IPS DF 6.9 (cell line): ENCODE measurements at regions not wholly inside any gene's neighbourhood (a gene's known extent, or its start where the extent isn't known, plus 50 kb on each side); places are given as distances from the start of the nearest gene placed in this dataset.

Experiments used
- DNase-seq: peaks from one replicate; pipeline ENCODE4 v3.0.0-alpha.2; 2013; ENCODE audit warnings: low read depth, low spot score
- H3K27ac ChIP-seq: one replicate; pipeline ENCODE4 v1.5.1; 2013; ENCODE audit warnings: low read length, control low read depth
- H3K27me3 ChIP-seq: 2 replicates; pipeline ENCODE4 v1.6.1; 2013; ENCODE audit warnings: mild to moderate bottlenecking, low read length; ENCODE audit not compliant: control insufficient read depth, insufficient read depth
- H3K36me3 ChIP-seq: 2 replicates; pipeline ENCODE4 v1.6.1; 2013; ENCODE audit warnings: low read length; ENCODE audit not compliant: control insufficient read depth, insufficient read depth
- H3K4me1 ChIP-seq: 2 replicates; pipeline ENCODE4 v1.6.1; 2013; ENCODE audit warnings: low read length; ENCODE audit not compliant: control insufficient read depth, insufficient read depth
- H3K4me3 ChIP-seq: 2 replicates; pipeline ENCODE4 v1.5.1; 2013; ENCODE audit warnings: mild to moderate bottlenecking, low read length
- H3K9me3 ChIP-seq: 2 replicates; pipeline ENCODE4 v1.6.1; 2013; ENCODE audit warnings: low read length, inconsistent platforms; ENCODE audit not compliant: control insufficient read depth, insufficient read depth
- WGBS: extraction: QIAGEN DNeasy Blood & Tissue Kit; methylation state at CpG from one replicate; pipeline ENCODE4 v1.1.7; 2013; ENCODE audit warnings: mixed read lengths, missing lambda C conversion rate; ENCODE audit not compliant: insufficient read length, insufficient coverage; 5-methylcytosine and 5-hydroxymethylcytosine counted together

GRCh38 chr11:37002831-37003230 lies 404.8 kb upstream of the RAG2 start:
- H3K9me3 ChIP-seq = no peaks in the 10 kb centered on the region
- no peak for DNase-seq
- no peaks in the 10 kb centered on the region for H3K27me3 ChIP-seq
- no peaks in the 10 kb centered on the region; the same call in 1 of the 2 replicates for H3K4me1 ChIP-seq
- H3K27ac ChIP-seq = no peak overlapping the region
- WGBS = no CpG with 5 or more reads among the region's 3 CpGs
- no peaks in the 10 kb centered on the region for H3K36me3 ChIP-seq
- no peak overlapping the region for H3K4me3 ChIP-seq

- no peaks in the 10 kb centered on the region for H3K27me3 ChIP-seq
- no peak overlapping the region for H3K4me3 ChIP-seq
- no peaks in the 10 kb centered on the region for H3K36me3 ChIP-seq
- no peak overlapping the region for H3K27ac ChIP-seq
- H3K9me3 ChIP-seq = no peaks in the 10 kb centered on the region
- DNase-seq = no peak
- no CpG with 5 or more reads among the region's 6 CpGs for WGBS
- no peaks in the 10 kb centered on the region for H3K4me1 ChIP-seq
These were observed 399.6 kb upstream of the RAG2 start for GRCh38 chr11:36997656-36998055.

- H3K36me3 ChIP-seq = no peaks in the 10 kb centered on the region
- DNase-seq = no peak
- no peaks in the 10 kb centered on the region for H3K4me1 ChIP-seq
- no peak overlapping the region for H3K4me3 ChIP-seq
- no peaks in the 10 kb centered on the region for H3K9me3 ChIP-seq
- WGBS = no CpG with 5 or more reads among the region's 3 CpGs
- H3K27me3 ChIP-seq = no peaks in the 10 kb centered on the region
- H3K27ac ChIP-seq = no peak overlapping the region
These were observed 398.8 kb upstream of the RAG2 start for GRCh38 chr11:36996795-36997194.

DNA sequence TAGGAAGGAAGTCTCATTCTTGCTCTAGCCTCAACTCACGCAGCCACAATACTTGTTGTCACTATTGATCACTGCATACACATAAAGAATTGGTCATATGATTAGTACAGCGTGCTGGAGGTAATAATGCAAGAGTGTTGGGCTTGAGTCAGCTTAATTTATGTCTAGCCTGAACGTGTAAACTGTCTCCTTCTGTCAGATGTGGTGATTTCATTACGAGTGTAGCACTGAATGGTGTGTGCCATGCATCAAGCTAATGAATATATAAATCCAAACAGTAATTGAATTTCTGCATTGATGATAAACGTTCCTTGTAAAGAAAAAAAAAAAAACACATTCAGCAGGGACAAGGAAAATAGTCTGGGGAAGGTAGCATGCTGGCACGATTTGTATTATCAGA lies 396.2 kb upstream of the RAG2 start:
- DNase-seq = no peak
- H3K9me3 ChIP-seq = no peaks in the 10 kb centered on the region
- H3K27me3 ChIP-seq = no peaks in the 10 kb centered on the region
- no peaks in the 10 kb centered on the region for H3K4me1 ChIP-seq
- no CpG with 5 or more reads among the region's 6 CpGs for WGBS
- H3K36me3 ChIP-seq = no peaks in the 10 kb centered on the region
- H3K27ac ChIP-seq = no peak overlapping the region
- no peak overlapping the region for H3K4me3 ChIP-seq

DNA sequence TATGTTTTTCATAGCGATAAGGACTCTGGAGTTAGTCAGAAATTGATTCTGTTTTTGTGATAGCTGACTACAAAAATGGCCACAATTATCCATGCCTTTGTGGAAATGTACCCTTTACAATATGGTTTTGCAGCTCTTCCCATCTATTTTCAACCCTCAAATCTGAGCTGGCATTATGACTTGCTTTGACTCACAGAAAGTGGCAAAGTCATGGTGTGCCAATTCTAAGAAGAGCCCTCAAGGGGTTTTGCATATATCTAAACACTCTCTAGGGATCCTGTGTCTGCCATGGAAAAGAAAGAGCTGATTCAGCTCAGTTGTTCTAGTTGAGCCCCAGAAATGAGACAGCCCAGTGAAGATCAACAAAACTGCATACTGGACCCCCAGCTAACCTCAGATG lies 390.5 kb upstream of the RAG2 start:
- no peaks in the 10 kb centered on the region for H3K9me3 ChIP-seq
- WGBS = 100% methylated on average over 1 of the region's 1 CpG
- H3K27ac ChIP-seq = no peak overlapping the region
- H3K36me3 ChIP-seq = no peaks in the 10 kb centered on the region
- no peaks in the 10 kb centered on the region for H3K27me3 ChIP-seq
- no peak overlapping the region for H3K4me3 ChIP-seq
- H3K4me1 ChIP-seq = no peaks in the 10 kb centered on the region
- no peak for DNase-seq

- no peaks in the 10 kb centered on the region for H3K27me3 ChIP-seq
- WGBS = no CpG with 5 or more reads among the region's 3 CpGs
- H3K4me1 ChIP-seq = no peaks in the 10 kb centered on the region
- H3K9me3 ChIP-seq = peaks cover 2% of the 10 kb centered on the region; the same call in 1 of the 2 replicates
- no peaks in the 10 kb centered on the region for H3K36me3 ChIP-seq
- DNase-seq = no peak
- H3K27ac ChIP-seq = no peak overlapping the region
- H3K4me3 ChIP-seq = no peak overlapping the region
These were observed 387.5 kb upstream of the RAG2 start for GRCh38 chr11:36985562-36985961.

GRCh38 chr11:36976741-36977140 lies 378.7 kb upstream of the RAG2 start:
- WGBS = no CpG with 5 or more reads among the region's 2 CpGs
- Histone ChIP-seq H3K36me3 (no peaks in the 10 kb centered on the region), H3K4me1 (no peaks in the 10 kb centered on the region)

GRCh38 chr11:36974771-36975170 lies 376.7 kb upstream of the RAG2 start:
- Histone ChIP-seq H3K4me1 (no peaks in the 10 kb centered on the region), H3K27ac (no peak overlapping the region), H3K9me3 (peaks cover 2% of the 10 kb centered on the region; the same call in 1 of the 2 replicates), H3K36me3 (no peaks in the 10 kb centered on the region), H3K4me3 (no peak overlapping the region), H3K27me3 (no peaks in the 10 kb centered on the region)
- WGBS = no CpG with 5 or more reads among the region's 1 CpG
- no peak for DNase-seq

More at GRCh38 chr11:36976741-36977140, 378.7 kb upstream of the RAG2 start:
- Histone ChIP-seq H3K27ac (no peak overlapping the region), H3K27me3 (no peaks in the 10 kb centered on the region), H3K4me3 (no peak overlapping the region), H3K9me3 (peaks cover 2% of the 10 kb centered on the region)
- DNase-seq = no peak

- no peak for DNase-seq
- Histone ChIP-seq H3K9me3 (no peaks in the 10 kb centered on the region), H3K4me3 (no peak overlapping the region), H3K4me1 (no peaks in the 10 kb centered on the region), H3K27me3 (no peaks in the 10 kb centered on the region), H3K27ac (no peak overlapping the region), H3K36me3 (no peaks in the 10 kb centered on the region)
These were observed 355.9 kb upstream of the RAG2 start for GRCh38 chr11:36953976-36954375.

DNA sequence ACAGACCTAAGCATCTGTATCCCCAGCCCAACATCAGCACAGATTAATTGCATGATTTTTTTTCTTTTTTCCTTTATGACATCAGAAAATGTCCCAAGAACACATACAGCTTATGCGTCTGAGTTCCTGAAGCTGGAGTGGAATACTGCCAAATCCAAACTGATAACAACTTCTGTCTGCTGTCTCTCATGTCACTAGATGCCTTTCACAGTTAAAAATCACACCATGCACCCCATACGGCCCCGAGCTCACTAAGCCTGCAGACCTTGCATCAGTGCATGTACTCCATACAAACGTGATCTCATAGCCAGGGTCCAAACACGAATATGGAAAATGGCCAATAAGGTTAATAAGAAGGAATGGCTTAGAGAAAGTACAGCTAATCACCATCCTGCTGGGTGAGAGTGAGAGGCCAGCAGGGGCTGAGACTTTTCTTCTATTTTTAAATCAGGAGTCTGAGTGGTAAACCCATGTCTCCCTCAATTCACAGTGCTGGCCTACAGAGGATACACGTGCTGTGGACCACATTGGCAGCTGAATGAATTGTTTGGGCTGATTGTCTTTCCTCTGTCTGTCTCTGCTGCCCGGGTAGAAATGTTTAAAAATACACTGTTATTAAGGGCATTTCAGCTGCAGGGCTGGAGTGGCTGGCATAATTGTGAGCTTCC lies 350.6 kb upstream of the RAG2 start:
- Histone ChIP-seq H3K27ac (no peak overlapping the region), H3K27me3 (no peaks in the 10 kb centered on the region), H3K36me3 (no peaks in the 10 kb centered on the region), H3K4me3 (no peak overlapping the region), H3K4me1 (no peaks in the 10 kb centered on the region), H3K9me3 (no peaks in the 10 kb centered on the region)
- WGBS = no CpG with 5 or more reads among the region's 7 CpGs
- DNase-seq = no peak

GRCh38 chr11:36945384-36945783 lies 347.3 kb upstream of the RAG2 start:
- H3K36me3 ChIP-seq = no peaks in the 10 kb centered on the region
- DNase-seq = no peak
- H3K27me3 ChIP-seq = no peaks in the 10 kb centered on the region
- H3K9me3 ChIP-seq = no peaks in the 10 kb centered on the region
- no peaks in the 10 kb centered on the region for H3K4me1 ChIP-seq
- H3K4me3 ChIP-seq = no peak overlapping the region
- no peak overlapping the region for H3K27ac ChIP-seq
- WGBS = no CpG with 5 or more reads among the region's 3 CpGs
